ENCODE measurements at regions not wholly inside any gene's neighbourhood (a gene's known extent, or its start where the extent isn't known, plus 50 kb on each side); places are given as distances from the start of the nearest gene placed in this dataset.

DNA sequence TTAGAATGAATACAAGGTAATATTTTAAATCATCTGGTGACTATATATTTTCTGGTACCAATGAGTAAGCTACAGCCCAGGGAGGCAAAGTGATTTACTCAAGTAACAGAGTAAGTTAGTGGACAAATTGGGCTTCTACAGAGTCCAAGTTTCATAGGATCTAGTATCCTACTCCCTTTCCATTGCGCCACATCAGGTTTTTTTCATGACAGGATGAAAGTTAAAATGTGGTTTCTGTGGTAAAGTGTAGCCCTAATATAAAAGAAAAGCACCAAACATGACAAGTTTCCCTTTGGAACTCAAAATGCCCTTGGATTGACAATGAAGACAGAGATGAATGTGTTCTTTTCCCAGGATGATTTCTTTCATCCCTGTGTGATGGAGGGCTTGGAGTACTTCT is 350.8 kb upstream of the ZNF385D start:
- H3K4me1 ChIP-seq (ENCODE audit: insufficient read depth, low read length), result no peaks in the 10 kb centered on the region
- H3K18ac ChIP-seq (ENCODE audit: insufficient read length, low read depth, low read length), result no peak overlapping the region
- H2BK120ac ChIP-seq (ENCODE audit: low read depth, low read length, poor library complexity, severe bottlenecking), result no peak overlapping the region

More for the DNA sequence above, 350.8 kb upstream of the ZNF385D start:
- Histone ChIP-seq H3K56ac (ENCODE audit: insufficient read length, low read depth, low read length) (no peak overlapping the region), H2BK12ac (ENCODE audit: insufficient read length, low read depth, low read length) (no peak overlapping the region), H3K4ac (ENCODE audit: low read depth, low read length) (no peak overlapping the region), H4K8ac (replicated peaks; ENCODE audit: insufficient read length, low read depth, low read length) (no peak overlapping the region), H2BK15ac (ENCODE audit: low read depth, low read length) (no peak overlapping the region), H2BK5ac (ENCODE audit: insufficient read length, low read length) (no peak overlapping the region), H3K23me2 (ENCODE audit: insufficient read length, low read depth, low read length, poor library complexity, severe bottlenecking) (no peaks in the 10 kb centered on the region), H3K27me3 (ENCODE audit: insufficient read depth, low read length) (no peaks in the 10 kb centered on the region), H4K91ac (ENCODE audit: insufficient read length, low read depth, low read length) (no peak overlapping the region), H3K14ac (ENCODE audit: insufficient read depth, low read length) (no peak overlapping the region), H3K27ac (ENCODE audit: insufficient read length, low read depth, low read length) (no peak overlapping the region), H2AFZ (ENCODE audit: low read length) (no peak overlapping the region), H2BK20ac (ENCODE audit: low read depth, low read length, poor library complexity, severe bottlenecking) (no peak overlapping the region), H3K79me1 (ENCODE audit: insufficient read depth, low read depth, low read length, poor library complexity, severe bottlenecking) (no peaks in the 10 kb centered on the region), H4K5ac (ENCODE audit: insufficient read length, low read depth, low read length) (no peak overlapping the region), H3K79me2 (ENCODE audit: insufficient read depth, low read length) (no peaks in the 10 kb centered on the region), H3K9me3 (ENCODE audit: control insufficient read depth, low read depth, low read length) (no peaks in the 10 kb centered on the region), H3K9ac (ENCODE audit: extremely low read depth, insufficient read length, low read length) (no peak overlapping the region), H2AK5ac (ENCODE audit: insufficient read length, low read length) (no peak overlapping the region), H4K20me1 (ENCODE audit: control insufficient read depth, insufficient read depth, insufficient read length) (no peaks in the 10 kb centered on the region), H3K23ac (ENCODE audit: insufficient read length, low read depth, low read length) (no peak overlapping the region), H3T11ph (ENCODE audit: low read length) (no peak overlapping the region), H3K4me2 (ENCODE audit: insufficient read depth, insufficient read length, low read length) (no peak overlapping the region)
- no peaks in the 10 kb centered on the region for H3K27me3 Mint-ChIP-seq (ENCODE audit: low read depth)
- H3K4me1 Mint-ChIP-seq, result no peaks in the 10 kb centered on the region
- TF ChIP-seq, protein P1, sequence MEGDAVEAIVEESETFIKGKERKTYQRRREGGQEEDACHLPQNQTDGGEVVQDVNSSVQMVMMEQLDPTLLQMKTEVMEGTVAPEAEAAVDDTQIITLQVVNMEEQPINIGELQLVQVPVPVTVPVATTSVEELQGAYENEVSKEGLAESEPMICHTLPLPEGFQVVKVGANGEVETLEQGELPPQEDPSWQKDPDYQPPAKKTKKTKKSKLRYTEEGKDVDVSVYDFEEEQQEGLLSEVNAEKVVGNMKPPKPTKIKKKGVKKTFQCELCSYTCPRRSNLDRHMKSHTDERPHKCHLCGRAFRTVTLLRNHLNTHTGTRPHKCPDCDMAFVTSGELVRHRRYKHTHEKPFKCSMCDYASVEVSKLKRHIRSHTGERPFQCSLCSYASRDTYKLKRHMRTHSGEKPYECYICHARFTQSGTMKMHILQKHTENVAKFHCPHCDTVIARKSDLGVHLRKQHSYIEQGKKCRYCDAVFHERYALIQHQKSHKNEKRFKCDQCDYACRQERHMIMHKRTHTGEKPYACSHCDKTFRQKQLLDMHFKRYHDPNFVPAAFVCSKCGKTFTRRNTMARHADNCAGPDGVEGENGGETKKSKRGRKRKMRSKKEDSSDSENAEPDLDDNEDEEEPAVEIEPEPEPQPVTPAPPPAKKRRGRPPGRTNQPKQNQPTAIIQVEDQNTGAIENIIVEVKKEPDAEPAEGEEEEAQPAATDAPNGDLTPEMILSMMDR (conservative IDR thresholded peaks at IDR 0.05), result no peak
- H3K36me3 Mint-ChIP-seq (ENCODE audit: insufficient read depth in 1 of 3, low read depth in 3 of 3), result no peaks in the 10 kb centered on the region
- H3K27ac Mint-ChIP-seq, result no peak overlapping the region
- no peak for DNase-seq
- no peaks in the 10 kb centered on the region for H3K9me3 Mint-ChIP-seq
- no peak overlapping the region for H3K4me3 Mint-ChIP-seq
- WGBS (ENCODE audit: extremely low coverage, insufficient read length, low lambda C conversion rate), result no CpG with 5 or more reads among the region's 1 CpG
